ENCODE measurements at regions not wholly inside any gene's neighbourhood (a gene's known extent, or its start where the extent isn't known, plus 50 kb on each side); places are given as distances from the start of the nearest gene placed in this dataset.

- DNase-seq, result no peak
- 76 to 83% (median 82%) methylated on average over 2 of the region's 2 CpGs for WGBS, 3 donors
These were observed 182.1 kb downstream of the POSTN start for GRCh38 chr13:37416291-37417059.

GRCh38 chr13:37413161-37413560 lies 185.4 kb downstream of the POSTN start:
- Histone ChIP-seq H3K27ac (no peak overlapping the region), H3K9me3 (no peaks in the 10 kb centered on the region), H3K27me3 (no peaks in the 10 kb centered on the region), H3K36me3 (no peaks in the 10 kb centered on the region), H3K4me3 (no peak overlapping the region), H3K4me1 (ENCODE audit: insufficient read depth) (no peaks in the 10 kb centered on the region)
- intact Hi-C loops (cut with DNase I), result no loop called here
- 75 to 88% (median 85%) methylated on average over 3 of the region's 3 CpGs for WGBS, 3 donors
- TF ChIP-seq EP300 (IDR thresholded peaks at IDR 0.05) (no peak), CTCF (IDR thresholded peaks at IDR 0.05) (no peak), POLR2A (IDR thresholded peaks at IDR 0.05) (no peak)
- DNase-seq, result no peak

More at GRCh38 chr13:37416291-37417059, 182.1 kb downstream of the POSTN start:
- Histone ChIP-seq H3K4me1 (ENCODE audit: insufficient read depth) (no peaks in the 10 kb centered on the region), H3K27me3 (no peaks in the 10 kb centered on the region), H3K36me3 (no peaks in the 10 kb centered on the region), H3K4me3 (no peak overlapping the region), H3K27ac (no peak overlapping the region), H3K9me3 (no peaks in the 10 kb centered on the region)
- no peak for TF ChIP-seq CTCF (IDR thresholded peaks at IDR 0.05)
- TF ChIP-seq POLR2A (IDR thresholded peaks at IDR 0.05), result no peak
- TF ChIP-seq EP300 (IDR thresholded peaks at IDR 0.05), result no peak
- intact Hi-C loops (cut with DNase I), result no loop called here

- intact Hi-C loops (cut with DNase I), result no loop called here
- Histone ChIP-seq H3K9me3 (no peaks in the 10 kb centered on the region), H3K4me3 (no peak overlapping the region), H3K36me3 (no peaks in the 10 kb centered on the region), H3K4me1 (ENCODE audit: insufficient read depth) (no peaks in the 10 kb centered on the region), H3K27me3 (no peaks in the 10 kb centered on the region), H3K27ac (no peak overlapping the region)
- 76 to 84% (median 77%) methylated on average over 2 of the region's 2 CpGs for WGBS, 3 donors
- TF ChIP-seq POLR2A (IDR thresholded peaks at IDR 0.05), result no peak
- TF ChIP-seq EP300 (IDR thresholded peaks at IDR 0.05), result no peak
- TF ChIP-seq CTCF (IDR thresholded peaks at IDR 0.05), result no peak
- no peak for DNase-seq
These were observed 186.2 kb downstream of the POSTN start for GRCh38 chr13:37412241-37412921.

- intact Hi-C loops (cut with DNase I), result no loop called here
- no peak for TF ChIP-seq POLR2A (IDR thresholded peaks at IDR 0.05)
- TF ChIP-seq EP300 (IDR thresholded peaks at IDR 0.05), result no peak
- no peak for TF ChIP-seq CTCF (IDR thresholded peaks at IDR 0.05)
- H3K4me1 ChIP-seq (ENCODE audit: insufficient read depth), result no peaks in the 10 kb centered on the region
- H3K27me3 ChIP-seq, result no peaks in the 10 kb centered on the region
- no peak for DNase-seq
- H3K27ac ChIP-seq, result no peak overlapping the region
- no peaks in the 10 kb centered on the region for H3K36me3 ChIP-seq
- WGBS, 3 donors, result 71 to 80% (median 78%) methylated on average over 6 of the region's 6 CpGs
- H3K4me3 ChIP-seq, result no peak overlapping the region
- H3K9me3 ChIP-seq, result no peaks in the 10 kb centered on the region
These were observed 188.3 kb downstream of the POSTN start for GRCh38 chr13:37410316-37410715.
